Skin epidermis (tissue), 12 donors: ENCODE measurements at regions not wholly inside any gene's neighbourhood (a gene's known extent, or its start where the extent isn't known, plus 50 kb on each side); places are given as distances from the start of the nearest gene placed in this dataset.
"Not testable (repeated sequence)": the region's sequence is repeated elsewhere in the genome, so short reads cannot be mapped to it uniquely, and the experiment has no call there.

Experiments
- H3K27ac ChIP-seq, 21 experiments: fragments of 200-600 bp; sonication (generic) in 11 of 21; one replicate each; pipeline ENCODE4 v1.5.0; 2020; ENCODE audit warnings: mild to moderate bottlenecking in 3 of 21, inconsistent platforms in 2 of 21, moderate library complexity in 2 of 21
- H3K4me3 ChIP-seq, 7 experiments: fragments of 200-600 bp; sonication (generic) in 2 of 7; one replicate each; pipeline ENCODE4 v1.5.0; 2020; ENCODE audit warnings: inconsistent platforms in 2 of 7, mild to moderate bottlenecking in 2 of 7, moderate library complexity in 1 of 7

- no peak overlapping the region for H3K4me3 ChIP-seq
Measured at GRCh38 chr12:93072340-93072739, 143.2 kb upstream of the EEA1 start.

GRCh38 chr12:93073324-93073723, 144.2 kb upstream of the EEA1 start:
- Histone ChIP-seq H3K27ac (no peak overlapping the region), H3K4me3 (no peak overlapping the region)

More at GRCh38 chr12:93072340-93072739, 143.2 kb upstream of the EEA1 start:
- no peak overlapping the region for H3K27ac ChIP-seq

- H3K27ac ChIP-seq = no peak overlapping the region
- H3K4me3 ChIP-seq = no peak overlapping the region
Measured at GRCh38 chr12:93078059-93078458, 149.0 kb upstream of the EEA1 start.

DNA sequence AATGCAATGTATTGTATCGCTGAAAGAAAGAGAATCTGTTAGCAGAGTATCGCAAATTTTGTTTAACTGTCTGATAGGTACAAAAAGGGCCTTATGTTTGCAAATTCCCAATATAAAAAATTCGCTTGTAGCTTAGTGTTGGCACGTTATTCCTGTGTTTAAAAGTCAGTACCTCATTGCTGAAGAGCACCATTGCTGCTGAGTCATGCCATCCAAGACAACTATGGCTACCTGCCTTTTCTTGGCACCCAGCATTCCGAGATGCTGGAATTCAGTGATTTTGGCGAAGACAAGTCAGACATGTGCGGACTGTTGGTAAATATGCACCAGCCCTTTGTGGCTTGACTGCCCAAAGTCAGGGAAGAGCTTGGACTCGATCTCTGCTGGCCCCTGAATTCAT, 149.5 kb upstream of the EEA1 start:
- H3K4me3 ChIP-seq = no peak overlapping the region
- no peak overlapping the region for H3K27ac ChIP-seq

- Histone ChIP-seq H3K27ac (no peak overlapping the region), H3K4me3 (no peak overlapping the region)
Measured at GRCh38 chr12:93079271-93079670, 150.2 kb upstream of the EEA1 start.

- Histone ChIP-seq H3K4me3 (no peak overlapping the region), H3K27ac (peak overlapping the region in 1 of 21 experiments; percentile 36)
Measured at GRCh38 chr12:93079976-93080375, 150.9 kb upstream of the EEA1 start.

- H3K4me3 ChIP-seq = no peak overlapping the region
- H3K27ac ChIP-seq = peak overlapping the region in 2 of 21 experiments; percentile 36 to 65
Measured at GRCh38 chr12:93080452-93080851, 151.4 kb upstream of the EEA1 start.

- H3K4me3 ChIP-seq = no peak overlapping the region
- peak overlapping the region in 10 of 21 experiments; percentile 16 to 76 (median 58) for H3K27ac ChIP-seq
Measured at GRCh38 chr12:93080994-93081809, 152.1 kb upstream of the EEA1 start.

GRCh38 chr12:93081810-93082165, 152.7 kb upstream of the EEA1 start:
- Histone ChIP-seq H3K27ac (peak overlapping the region in 10 of 21 experiments; percentile 16 to 76 (median 58)), H3K4me3 (no peak overlapping the region)

DNA sequence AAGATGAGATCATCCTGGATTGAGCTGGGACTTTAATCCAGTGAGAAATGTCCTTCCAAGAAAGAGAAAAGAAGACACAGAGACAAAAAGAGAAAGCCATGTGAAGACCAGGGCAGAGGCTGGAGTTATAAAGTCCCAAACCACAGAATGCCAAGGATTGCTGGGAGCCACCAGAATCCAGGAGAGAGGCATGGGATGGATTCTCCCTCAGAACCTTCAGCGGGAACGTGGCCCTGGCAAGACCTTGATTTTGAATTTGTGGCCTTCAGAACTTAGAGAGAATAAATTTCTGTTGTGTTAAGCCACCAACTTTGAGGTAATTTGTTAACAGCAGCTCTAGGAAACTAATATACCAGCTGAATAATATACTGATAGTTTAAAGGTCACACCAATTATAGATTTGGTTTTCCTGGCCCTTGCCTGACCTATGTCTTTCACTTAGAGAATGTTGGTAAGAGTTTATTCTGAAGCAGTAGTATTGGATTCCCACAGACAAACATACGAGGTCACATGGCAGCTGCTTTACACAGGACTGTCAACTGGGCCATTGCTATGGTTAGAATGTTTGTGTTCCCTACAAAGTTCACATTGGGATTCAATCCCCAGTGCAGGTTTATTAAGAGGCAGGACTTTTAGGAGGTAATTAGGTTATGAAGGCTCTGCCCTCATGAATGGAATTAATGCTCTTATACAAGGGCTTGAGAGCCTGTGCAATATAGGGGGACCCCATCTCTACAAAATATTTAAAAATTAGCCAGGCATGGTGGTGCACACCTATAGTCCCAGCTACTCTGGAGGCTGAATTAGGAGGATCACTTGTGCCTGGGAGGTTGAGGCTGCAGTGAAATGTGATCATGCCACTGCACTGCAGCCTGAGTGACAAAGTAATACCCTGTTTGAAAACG, 156.5 kb upstream of the EEA1 start:
- Histone ChIP-seq H3K4me3 (no peak overlapping the region), H3K27ac (no peak overlapping the region)

- no peak overlapping the region for H3K27ac ChIP-seq
- no peak overlapping the region for H3K4me3 ChIP-seq
Measured at GRCh38 chr12:93086288-93086727, 157.2 kb upstream of the EEA1 start.

GRCh38 chr12:93087840-93088610, 158.9 kb upstream of the EEA1 start:
- no peak overlapping the region for H3K4me3 ChIP-seq

DNA sequence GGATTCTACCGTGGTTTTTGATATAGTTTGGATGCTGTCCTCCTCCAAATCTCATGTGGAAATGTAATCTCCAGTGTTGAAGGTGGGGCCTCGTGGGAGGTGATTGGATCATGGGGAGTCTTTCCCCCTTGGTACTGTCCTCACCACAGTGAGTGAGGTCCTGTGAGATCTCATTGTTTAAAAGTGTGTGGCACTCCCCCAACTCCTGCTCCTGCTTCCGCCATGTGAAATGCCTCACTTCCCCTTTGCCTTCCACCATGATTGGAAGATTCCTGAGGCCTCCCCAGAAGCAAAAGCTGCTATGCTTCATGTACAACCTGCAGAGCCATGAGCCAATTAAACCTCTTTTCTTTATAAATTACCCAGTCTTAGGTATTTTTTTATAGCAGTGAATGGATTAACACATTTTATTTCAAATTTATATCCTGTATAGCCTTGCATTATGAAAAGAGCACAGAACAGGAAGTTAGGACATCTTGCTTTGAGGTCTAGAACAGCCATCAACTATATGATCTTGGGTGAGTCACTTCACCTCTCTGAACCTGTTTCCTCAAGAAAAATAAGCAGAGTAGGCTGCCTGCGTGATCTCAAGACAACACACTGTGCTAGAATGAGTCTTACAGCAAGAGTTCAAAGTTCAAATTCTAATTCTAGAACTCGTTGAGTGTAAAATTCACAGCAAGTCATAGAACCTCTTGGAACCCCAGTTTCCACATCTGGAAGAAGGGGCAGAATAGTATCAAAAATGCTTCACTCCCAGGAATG, 160.9 kb upstream of the EEA1 start:
- H3K27ac ChIP-seq = no peak overlapping the region

More at GRCh38 chr12:93087840-93088610, 158.9 kb upstream of the EEA1 start:
- H3K27ac ChIP-seq = no peak overlapping the region

DNA sequence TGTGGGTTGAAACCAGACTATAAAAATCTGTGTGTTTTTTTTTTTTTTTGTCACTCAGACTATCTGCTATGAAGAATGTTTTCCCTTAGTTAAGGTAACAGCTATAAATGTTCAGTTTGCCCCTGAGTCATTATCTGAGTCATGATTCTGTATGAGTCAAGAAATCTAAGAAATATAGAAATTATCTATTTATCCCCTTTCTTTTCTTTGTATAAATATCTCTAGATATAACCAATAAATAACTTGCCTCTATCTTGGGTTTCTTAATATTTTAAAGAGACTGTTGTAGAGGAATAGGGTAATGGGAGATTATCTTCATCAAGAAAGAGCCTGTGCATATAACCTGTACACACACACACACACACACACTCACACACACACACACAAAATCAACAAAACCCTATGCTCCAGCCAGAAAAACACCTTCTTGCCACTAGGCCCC, 161.7 kb upstream of the EEA1 start:
- no peak overlapping the region for H3K27ac ChIP-seq
- no peak overlapping the region for H3K4me3 ChIP-seq

More for the DNA sequence above, 160.9 kb upstream of the EEA1 start:
- H3K4me3 ChIP-seq = no peak overlapping the region

GRCh38 chr12:93091886-93092648, 163.0 kb upstream of the EEA1 start:
- Histone ChIP-seq H3K27ac (no peak overlapping the region), H3K4me3 (no peak overlapping the region)

GRCh38 chr12:93092649-93092945, 163.5 kb upstream of the EEA1 start:
- Histone ChIP-seq H3K4me3 (no peak overlapping the region), H3K27ac (no peak overlapping the region)

- Histone ChIP-seq H3K4me3 (no peak overlapping the region), H3K27ac (no peak overlapping the region)
Measured at GRCh38 chr12:93093243-93093642, 164.1 kb upstream of the EEA1 start.

DNA sequence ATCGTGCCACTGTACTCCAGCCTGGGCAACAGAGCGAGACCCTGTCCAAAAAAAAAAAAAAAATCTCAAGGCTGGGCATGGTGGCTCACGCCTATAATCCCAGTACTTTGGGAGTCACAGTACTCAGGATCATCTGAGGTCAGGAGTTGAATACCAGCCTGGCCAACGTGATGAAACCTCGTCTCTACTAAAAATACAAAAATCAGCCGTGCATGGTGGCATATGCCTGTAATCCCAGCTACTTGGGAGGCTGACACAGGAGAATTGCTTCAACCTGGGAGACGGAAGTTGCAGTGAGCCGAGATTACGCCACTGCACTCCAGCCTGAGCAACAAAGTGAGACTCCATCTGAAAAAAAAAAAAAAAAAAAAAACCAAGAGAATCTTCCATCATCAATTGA, 165.1 kb upstream of the EEA1 start:
- not testable (repeated sequence) for H3K4me3 ChIP-seq, H3K27ac ChIP-seq
